Esophagus muscularis mucosa (tissue), 4 donors: ENCODE measurements at regions not wholly inside any gene's neighbourhood (a gene's known extent, or its start where the extent isn't known, plus 50 kb on each side); places are given as distances from the start of the nearest gene placed in this dataset.

Source experiments
- CTCF ChIP-seq, 3 experiments: fragments of 200-600 bp in 2 of 3; fragments of 450-650 bp in 1 of 3; sonication (generic) in 2 of 3; IDR thresholded peaks; one replicate each; pipeline ENCODE4 v1.5.1; 2017 to 2019; ENCODE audit warnings: antibody characterized with exemption in 3 of 3, mild to moderate bottlenecking in 2 of 3, moderate library complexity in 1 of 3
- EP300 ChIP-seq: sonication (generic); formaldehyde crosslinking; IDR thresholded peaks from one replicate; pipeline ENCODE4 v1.6.1; 2017; ENCODE audit warnings: antibody characterized with exemption
- POLR2A ChIP-seq: fragments of 450-650 bp; IDR thresholded peaks from one replicate; pipeline ENCODE4 v1.6.1; 2017; ENCODE audit warnings: antibody characterized with exemption, moderate library complexity, mild to moderate bottlenecking, low read depth

- TF ChIP-seq CTCF (IDR thresholded peaks at IDR 0.05): no peak
- no peak for TF ChIP-seq POLR2A
- TF ChIP-seq EP300: no peak
Measured at GRCh38 chr5:159631001-159631400, 285.3 kb upstream of the ADRA1B start.
